ENCODE measurements at regions not wholly inside any gene's neighbourhood (a gene's known extent, or its start where the extent isn't known, plus 50 kb on each side); places are given as distances from the start of the nearest gene placed in this dataset.

DNA sequence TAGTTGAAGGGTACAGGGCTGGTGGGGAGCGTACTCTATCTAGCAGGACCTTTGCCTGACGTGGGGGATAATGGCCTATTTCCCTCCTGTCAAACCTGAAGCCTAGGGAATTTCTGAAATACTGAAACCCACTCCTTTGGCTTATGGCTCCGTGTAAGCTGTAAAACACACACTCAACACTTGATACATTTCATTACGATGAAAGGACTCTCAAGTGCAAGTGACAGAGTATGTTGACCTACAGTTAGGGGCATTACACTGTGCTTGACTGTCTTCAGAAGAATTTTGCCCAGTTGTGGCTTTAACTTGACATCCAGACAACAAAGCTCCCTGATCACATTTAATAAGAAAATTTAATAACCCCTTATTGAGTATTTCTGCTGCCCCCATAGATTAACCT is 194.3 kb downstream of the BAMBI start:
- H3K9me3 ChIP-seq (ENCODE audit: insufficient read depth, low read depth, low read length): no peaks in the 10 kb centered on the region
- H3K9me2 ChIP-seq (replicated peaks; ENCODE audit: low read depth, low read length): no peaks in the 10 kb centered on the region
- TF ChIP-seq, protein P1, sequence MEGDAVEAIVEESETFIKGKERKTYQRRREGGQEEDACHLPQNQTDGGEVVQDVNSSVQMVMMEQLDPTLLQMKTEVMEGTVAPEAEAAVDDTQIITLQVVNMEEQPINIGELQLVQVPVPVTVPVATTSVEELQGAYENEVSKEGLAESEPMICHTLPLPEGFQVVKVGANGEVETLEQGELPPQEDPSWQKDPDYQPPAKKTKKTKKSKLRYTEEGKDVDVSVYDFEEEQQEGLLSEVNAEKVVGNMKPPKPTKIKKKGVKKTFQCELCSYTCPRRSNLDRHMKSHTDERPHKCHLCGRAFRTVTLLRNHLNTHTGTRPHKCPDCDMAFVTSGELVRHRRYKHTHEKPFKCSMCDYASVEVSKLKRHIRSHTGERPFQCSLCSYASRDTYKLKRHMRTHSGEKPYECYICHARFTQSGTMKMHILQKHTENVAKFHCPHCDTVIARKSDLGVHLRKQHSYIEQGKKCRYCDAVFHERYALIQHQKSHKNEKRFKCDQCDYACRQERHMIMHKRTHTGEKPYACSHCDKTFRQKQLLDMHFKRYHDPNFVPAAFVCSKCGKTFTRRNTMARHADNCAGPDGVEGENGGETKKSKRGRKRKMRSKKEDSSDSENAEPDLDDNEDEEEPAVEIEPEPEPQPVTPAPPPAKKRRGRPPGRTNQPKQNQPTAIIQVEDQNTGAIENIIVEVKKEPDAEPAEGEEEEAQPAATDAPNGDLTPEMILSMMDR (conservative IDR thresholded peaks at IDR 0.05; ENCODE audit: low read length): no peak
- TF ChIP-seq EZH2phosphoT487 (IDR thresholded peaks at IDR 0.05; ENCODE audit: borderline replicate concordance): no peak
- H3K4me3 ChIP-seq (ENCODE audit: low read length, poor library complexity, severe bottlenecking): no peak overlapping the region
- no peak overlapping the region for H2AFZ ChIP-seq (ENCODE audit: low read length)
- H3K4me2 ChIP-seq (ENCODE audit: low read depth, low read length, poor library complexity, severe bottlenecking): no peak overlapping the region
- no peaks in the 10 kb centered on the region for H3F3A ChIP-seq (ENCODE audit: low read depth)
- no peaks in the 10 kb centered on the region for H3K36me3 ChIP-seq (ENCODE audit: insufficient read depth, low read length)
- no peaks in the 10 kb centered on the region for H3K4me1 ChIP-seq (ENCODE audit: insufficient read depth, low read length, poor library complexity, severe bottlenecking)
- H3K79me2 ChIP-seq (ENCODE audit: insufficient read depth, low read length): no peaks in the 10 kb centered on the region
- no peaks in the 10 kb centered on the region for H4K20me1 ChIP-seq (ENCODE audit: insufficient read depth, low read length, poor library complexity, severe bottlenecking)
- H3K9ac ChIP-seq (ENCODE audit: low read depth, low read length, poor library complexity, severe bottlenecking): no peak overlapping the region
- no peaks in the 10 kb centered on the region for H3K27me3 ChIP-seq (ENCODE audit: insufficient read depth, low read length, poor library complexity, severe bottlenecking)

DNA sequence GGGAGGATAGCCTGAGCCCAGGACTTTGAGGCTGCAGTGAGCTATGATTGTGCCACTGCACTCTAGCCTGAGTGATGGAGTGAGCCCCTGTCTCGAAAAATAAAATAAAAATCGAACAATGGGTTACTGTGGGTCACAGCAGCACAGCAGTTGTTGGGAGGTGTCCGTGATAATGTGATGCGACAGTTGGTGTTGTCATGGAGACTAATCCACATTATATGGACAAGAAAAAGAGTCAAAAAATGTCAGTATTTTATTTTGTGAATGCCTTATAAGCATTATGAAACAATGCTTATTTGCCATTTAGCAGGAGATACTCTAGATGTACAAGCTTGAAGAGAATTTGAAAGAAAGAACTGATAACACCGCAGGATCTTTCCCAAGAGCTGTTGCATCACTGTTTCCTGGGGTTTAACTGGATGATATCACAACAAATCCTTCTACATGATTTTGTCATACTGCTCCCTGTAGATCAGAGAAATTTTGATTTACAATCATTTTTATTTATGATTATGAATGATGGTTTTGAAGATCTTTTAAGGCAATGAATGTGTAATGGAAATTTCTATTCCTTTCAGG is 195.4 kb downstream of the BAMBI start:
- no peak overlapping the region for H2AFZ ChIP-seq (ENCODE audit: low read length)
- no peaks in the 10 kb centered on the region for H3K27me3 ChIP-seq (ENCODE audit: insufficient read depth, low read length, poor library complexity, severe bottlenecking)
- no peak overlapping the region for H3K9ac ChIP-seq (ENCODE audit: low read depth, low read length, poor library complexity, severe bottlenecking)
- H3K4me3 ChIP-seq (ENCODE audit: low read length, poor library complexity, severe bottlenecking): no peak overlapping the region
- TF ChIP-seq, protein P1 (conservative IDR thresholded peaks at IDR 0.05; ENCODE audit: low read length): no peak
- TF ChIP-seq EZH2phosphoT487 (IDR thresholded peaks at IDR 0.05; ENCODE audit: borderline replicate concordance): no peak
- H3K9me2 ChIP-seq (replicated peaks; ENCODE audit: low read depth, low read length): no peaks in the 10 kb centered on the region
- no peak overlapping the region for H3K4me2 ChIP-seq (ENCODE audit: low read depth, low read length, poor library complexity, severe bottlenecking)
- H3K79me2 ChIP-seq (ENCODE audit: insufficient read depth, low read length): no peaks in the 10 kb centered on the region
- H3K4me1 ChIP-seq (ENCODE audit: insufficient read depth, low read length, poor library complexity, severe bottlenecking): no peaks in the 10 kb centered on the region
- no peaks in the 10 kb centered on the region for H3K9me3 ChIP-seq (ENCODE audit: insufficient read depth, low read depth, low read length)
- H3F3A ChIP-seq (ENCODE audit: low read depth): no peaks in the 10 kb centered on the region
- H3K36me3 ChIP-seq (ENCODE audit: insufficient read depth, low read length): no peaks in the 10 kb centered on the region
- H4K20me1 ChIP-seq (ENCODE audit: insufficient read depth, low read length, poor library complexity, severe bottlenecking): no peaks in the 10 kb centered on the region

- TF ChIP-seq EZH2phosphoT487 (IDR thresholded peaks at IDR 0.05; ENCODE audit: borderline replicate concordance): no peak
- TF ChIP-seq, protein P1 (conservative IDR thresholded peaks at IDR 0.05; ENCODE audit: low read length): no peak
- Histone ChIP-seq H3K27me3 (ENCODE audit: insufficient read depth, low read length, poor library complexity, severe bottlenecking) (no peaks in the 10 kb centered on the region), H3K4me1 (ENCODE audit: insufficient read depth, low read length, poor library complexity, severe bottlenecking) (no peaks in the 10 kb centered on the region), H3K9me3 (ENCODE audit: insufficient read depth, low read depth, low read length) (no peaks in the 10 kb centered on the region), H3K9me2 (replicated peaks; ENCODE audit: low read depth, low read length) (no peaks in the 10 kb centered on the region), H3K36me3 (ENCODE audit: insufficient read depth, low read length) (no peaks in the 10 kb centered on the region), H3K9ac (ENCODE audit: low read depth, low read length, poor library complexity, severe bottlenecking) (no peak overlapping the region), H3K4me3 (ENCODE audit: low read length, poor library complexity, severe bottlenecking) (no peak overlapping the region), H3F3A (ENCODE audit: low read depth) (no peaks in the 10 kb centered on the region), H3K4me2 (ENCODE audit: low read depth, low read length, poor library complexity, severe bottlenecking) (no peak overlapping the region), H3K79me2 (ENCODE audit: insufficient read depth, low read length) (no peaks in the 10 kb centered on the region), H2AFZ (ENCODE audit: low read length) (no peak overlapping the region), H4K20me1 (ENCODE audit: insufficient read depth, low read length, poor library complexity, severe bottlenecking) (no peaks in the 10 kb centered on the region)
These were observed 196.2 kb downstream of the BAMBI start for GRCh38 chr10:28873540-28873939.

Data from Loucy (cell line).